ENCODE measurements at regions not wholly inside any gene's neighbourhood (a gene's known extent, or its start where the extent isn't known, plus 50 kb on each side); places are given as distances from the start of the nearest gene placed in this dataset.
"Not testable (repeated sequence)": the region's sequence is repeated elsewhere in the genome, so short reads cannot be mapped to it uniquely, and the experiment has no call there.

GRCh38 chr5:136736021-136736420, 370.7 kb upstream of the TRPC7 start:
- no peaks in the 10 kb centered on the region for H3F3A ChIP-seq (ENCODE audit: insufficient read depth, low read length, poor library complexity, severe bottlenecking)
- no peaks in the 10 kb centered on the region for H3K79me2 ChIP-seq (replicated peaks; ENCODE audit: insufficient read depth, low read length)
- H3K36me3 ChIP-seq (ENCODE audit: insufficient read depth, low read length): no peaks in the 10 kb centered on the region
- H3K9ac ChIP-seq (ENCODE audit: low read length): no peak overlapping the region
- no peaks in the 10 kb centered on the region for H4K20me1 ChIP-seq (ENCODE audit: insufficient read depth)
- no peak overlapping the region for H2AFZ ChIP-seq (ENCODE audit: low read depth, low read length)
- no peak overlapping the region for H3K4me2 ChIP-seq (ENCODE audit: low read length)
- no peaks in the 10 kb centered on the region for H3K9me3 ChIP-seq (ENCODE audit: low read length)
- no peaks in the 10 kb centered on the region for H3K27me3 ChIP-seq (ENCODE audit: insufficient read depth, low read depth, low read length)
- no peak overlapping the region for H3K27ac ChIP-seq (ENCODE audit: low read length)
- H3K4me3 ChIP-seq (ENCODE audit: low read length): no peak overlapping the region
- no peaks in the 10 kb centered on the region for H3K9me2 ChIP-seq (ENCODE audit: insufficient read depth, low read length)
- TF ChIP-seq, protein P1, sequence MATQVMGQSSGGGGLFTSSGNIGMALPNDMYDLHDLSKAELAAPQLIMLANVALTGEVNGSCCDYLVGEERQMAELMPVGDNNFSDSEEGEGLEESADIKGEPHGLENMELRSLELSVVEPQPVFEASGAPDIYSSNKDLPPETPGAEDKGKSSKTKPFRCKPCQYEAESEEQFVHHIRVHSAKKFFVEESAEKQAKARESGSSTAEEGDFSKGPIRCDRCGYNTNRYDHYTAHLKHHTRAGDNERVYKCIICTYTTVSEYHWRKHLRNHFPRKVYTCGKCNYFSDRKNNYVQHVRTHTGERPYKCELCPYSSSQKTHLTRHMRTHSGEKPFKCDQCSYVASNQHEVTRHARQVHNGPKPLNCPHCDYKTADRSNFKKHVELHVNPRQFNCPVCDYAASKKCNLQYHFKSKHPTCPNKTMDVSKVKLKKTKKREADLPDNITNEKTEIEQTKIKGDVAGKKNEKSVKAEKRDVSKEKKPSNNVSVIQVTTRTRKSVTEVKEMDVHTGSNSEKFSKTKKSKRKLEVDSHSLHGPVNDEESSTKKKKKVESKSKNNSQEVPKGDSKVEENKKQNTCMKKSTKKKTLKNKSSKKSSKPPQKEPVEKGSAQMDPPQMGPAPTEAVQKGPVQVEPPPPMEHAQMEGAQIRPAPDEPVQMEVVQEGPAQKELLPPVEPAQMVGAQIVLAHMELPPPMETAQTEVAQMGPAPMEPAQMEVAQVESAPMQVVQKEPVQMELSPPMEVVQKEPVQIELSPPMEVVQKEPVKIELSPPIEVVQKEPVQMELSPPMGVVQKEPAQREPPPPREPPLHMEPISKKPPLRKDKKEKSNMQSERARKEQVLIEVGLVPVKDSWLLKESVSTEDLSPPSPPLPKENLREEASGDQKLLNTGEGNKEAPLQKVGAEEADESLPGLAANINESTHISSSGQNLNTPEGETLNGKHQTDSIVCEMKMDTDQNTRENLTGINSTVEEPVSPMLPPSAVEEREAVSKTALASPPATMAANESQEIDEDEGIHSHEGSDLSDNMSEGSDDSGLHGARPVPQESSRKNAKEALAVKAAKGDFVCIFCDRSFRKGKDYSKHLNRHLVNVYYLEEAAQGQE (IDR thresholded peaks at IDR 0.05; ENCODE audit: borderline replicate concordance): no peak
- TF ChIP-seq RAD21 (conservative IDR thresholded peaks at IDR 0.05) (no peak), EP300 (conservative IDR thresholded peaks at IDR 0.05; ENCODE audit: poor library complexity, severe bottlenecking) (no peak)

- H2AFZ ChIP-seq (ENCODE audit: low read depth, low read length); H3K4me3 ChIP-seq (ENCODE audit: low read length); H3K27me3 ChIP-seq (ENCODE audit: insufficient read depth, low read depth, low read length); H3K4me2 ChIP-seq (ENCODE audit: low read length); H3K9me3 ChIP-seq (ENCODE audit: low read length); H3F3A ChIP-seq (ENCODE audit: insufficient read depth, low read length, poor library complexity, severe bottlenecking); H3K9me2 ChIP-seq (ENCODE audit: insufficient read depth, low read length); H4K20me1 ChIP-seq (ENCODE audit: insufficient read depth); H3K79me2 ChIP-seq (replicated peaks; ENCODE audit: insufficient read depth, low read length); H3K27ac ChIP-seq (ENCODE audit: low read length); H3K36me3 ChIP-seq (ENCODE audit: insufficient read depth, low read length); H3K9ac ChIP-seq (ENCODE audit: low read length): not testable (repeated sequence)
These were observed 370.3 kb upstream of the TRPC7 start for GRCh38 chr5:136735611-136736010.

DNA sequence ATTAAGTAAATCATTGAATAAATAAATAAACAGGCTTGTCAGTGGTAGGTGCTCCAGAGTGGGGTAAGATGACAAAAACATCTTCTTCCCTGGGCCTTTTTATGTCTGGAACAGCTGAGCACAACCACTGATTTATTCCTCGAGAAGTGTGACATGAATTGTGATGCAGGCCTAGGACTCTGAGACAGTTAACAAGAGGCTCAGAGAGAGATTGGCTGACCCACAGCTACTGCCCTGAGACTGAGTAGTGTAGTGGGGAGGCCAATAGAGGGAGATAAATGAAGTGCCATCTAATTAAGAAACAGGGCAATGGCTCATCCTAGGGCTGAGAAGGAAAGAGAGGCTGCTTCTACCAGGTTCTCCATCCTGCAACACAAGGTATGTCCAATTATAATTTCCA, 369.3 kb upstream of the TRPC7 start:
- no peaks in the 10 kb centered on the region for H3F3A ChIP-seq (ENCODE audit: insufficient read depth, low read length, poor library complexity, severe bottlenecking)
- H3K79me2 ChIP-seq (replicated peaks; ENCODE audit: insufficient read depth, low read length): no peaks in the 10 kb centered on the region
- H3K9me2 ChIP-seq (ENCODE audit: insufficient read depth, low read length): no peaks in the 10 kb centered on the region
- no peak overlapping the region for H3K27ac ChIP-seq (ENCODE audit: low read length)
- no peaks in the 10 kb centered on the region for H4K20me1 ChIP-seq (ENCODE audit: insufficient read depth)
- no peak overlapping the region for H3K4me3 ChIP-seq (ENCODE audit: low read length)
- H3K27me3 ChIP-seq (ENCODE audit: insufficient read depth, low read depth, low read length): no peaks in the 10 kb centered on the region
- no peak overlapping the region for H3K4me2 ChIP-seq (ENCODE audit: low read length)
- no peak overlapping the region for H3K9ac ChIP-seq (ENCODE audit: low read length)
- no peak overlapping the region for H2AFZ ChIP-seq (ENCODE audit: low read depth, low read length)
- TF ChIP-seq TAF1 (IDR thresholded peaks at IDR 0.05; ENCODE audit: low read depth): no peak
- no peak for TF ChIP-seq CTCF (IDR thresholded peaks at IDR 0.05; ENCODE audit: poor library complexity, severe bottlenecking)
- no peak for TF ChIP-seq SMC3 (conservative IDR thresholded peaks at IDR 0.05; ENCODE audit: poor library complexity)
- no peak for TF ChIP-seq MXI1 (conservative IDR thresholded peaks at IDR 0.05; ENCODE audit: poor library complexity, severe bottlenecking)
- TF ChIP-seq EZH2 (IDR thresholded peaks at IDR 0.05; ENCODE audit: borderline replicate concordance, insufficient read depth, low read length, poor library complexity, severe bottlenecking): no peak
- TF ChIP-seq, protein P1 (IDR thresholded peaks at IDR 0.05; ENCODE audit: borderline replicate concordance): no peak
- no peak for TF ChIP-seq RAD21 (conservative IDR thresholded peaks at IDR 0.05)
- no peak for TF ChIP-seq POLR2AphosphoS5 (IDR thresholded peaks at IDR 0.05)
- no peak for TF ChIP-seq EP300 (conservative IDR thresholded peaks at IDR 0.05; ENCODE audit: poor library complexity, severe bottlenecking)
- no peaks in the 10 kb centered on the region for H3K36me3 ChIP-seq (ENCODE audit: insufficient read depth, low read length)
- H3K9me3 ChIP-seq (ENCODE audit: low read length): no peaks in the 10 kb centered on the region

All from neural cell (in vitro differentiated cells).